Body of pancreas (tissue), 4 donors: ENCODE measurements at regions not wholly inside any gene's neighbourhood (a gene's known extent, or its start where the extent isn't known, plus 50 kb on each side); places are given as distances from the start of the nearest gene placed in this dataset.
"Not testable (repeated sequence)": the region's sequence is repeated elsewhere in the genome, so short reads cannot be mapped to it uniquely, and the experiment has no call there.

Experiments used
- ATAC-seq: fragments of 150-250 bp; one replicate; pipeline ENCODE4 v1.9.1; 2016
- DNase-seq, 4 donors: peaks; one replicate each; pipeline ENCODE4 v3.0.0-alpha.2; 2019
- H3K27ac ChIP-seq, 4 donors: fragments of 200-600 bp; sonication (generic); 1 replicate in 3 of 4; 2 replicates in 1 of 4; pipeline versions ENCODE4 v1.5.1 to v1.6.1; 2016 to 2019; ENCODE audit warnings: mild to moderate bottlenecking in 1 of 4, mixed read lengths in 1 of 4, moderate library complexity in 1 of 4
- H3K27me3 ChIP-seq, 2 donors: fragments of 200-600 bp; sonication (generic); one replicate each; pipeline ENCODE4 v1.6.0; 2016; ENCODE audit warnings: mild to moderate bottlenecking in 1 of 2
- H3K36me3 ChIP-seq, 2 donors: fragments of 200-600 bp; sonication (generic); replicated peaks in 1 of 2; 2 replicates each; pipeline ENCODE4 v1.5.1; 2016; ENCODE audit warnings: low read depth in 2 of 2; ENCODE audit not compliant: insufficient read depth in 1 of 2
- H3K4me1 ChIP-seq: fragments of 200-600 bp; sonication (generic); one replicate; pipeline ENCODE4 v1.6.0; 2016
- H3K4me3 ChIP-seq, 2 donors: fragments of 200-600 bp; sonication (generic); 1 replicate in 1 of 2; 2 replicates in 1 of 2; pipeline ENCODE4 v1.5.1; 2016 to 2019
- H3K9me3 ChIP-seq, 3 donors: fragments of 200-600 bp; sonication (generic); 1 replicate in 2 of 3; 2 replicates in 1 of 3; pipeline ENCODE4 v1.5.1; 2016
- CTCF ChIP-seq, 7 experiments: fragments of 450-650 bp in 4 of 7; fragments of 200-600 bp in 3 of 7; sonication (generic) in 3 of 7; IDR thresholded peaks; one replicate each; pipeline ENCODE4 v1.5.1; 2016 to 2019; ENCODE audit warnings: antibody characterized with exemption in 7 of 7
- POLR2A ChIP-seq, 3 donors: fragments of 450-650 bp; IDR thresholded peaks; one replicate each; pipeline ENCODE4 v1.6.1; 2016; ENCODE audit warnings: antibody characterized with exemption in 3 of 3, mild to moderate bottlenecking in 2 of 3
- WGBS, 2 donors: methylation state at CpG; one replicate each; pipeline ENCODE4 v1.1.5; 2017; 5-methylcytosine and 5-hydroxymethylcytosine counted together
- intact Hi-C: fragments of 100-400 bp; cut with DNase I; formaldehyde crosslinking; loops from one replicate; pipeline ENCODE4 v1.15.1; 2023

GRCh38 chr12:33892425-33892824, 129.9 kb upstream of the ALG10 start:
- Histone ChIP-seq H3K4me1 (no peaks in the 10 kb centered on the region), H3K4me3 (no peak overlapping the region), H3K27ac (no peak overlapping the region), H3K36me3 (no peaks in the 10 kb centered on the region), H3K9me3 (no peaks in the 10 kb centered on the region), H3K27me3 (no peaks in the 10 kb centered on the region)
- DNase-seq (no peak), ATAC-seq (no peak)
- TF ChIP-seq POLR2A (IDR thresholded peaks at IDR 0.05) (no peak), CTCF (IDR thresholded peaks at IDR 0.05) (no peak)
- 37 to 43% methylated on average over 3 of the region's 3 CpGs for WGBS, 2 donors
- intact Hi-C loops = no loop called here

GRCh38 chr12:33920460-33920859, 101.8 kb upstream of the ALG10 start:
- ATAC-seq, H3K4me3 ChIP-seq, H3K27me3 ChIP-seq, H3K4me1 ChIP-seq, intact Hi-C loops, H3K9me3 ChIP-seq, H3K36me3 ChIP-seq, DNase-seq, H3K27ac ChIP-seq: not testable (repeated sequence)
- 53 to 63% methylated on average over 4 to 5 of the region's 5 CpGs for WGBS, 2 donors

GRCh38 chr12:33926095-33926494, 96.2 kb upstream of the ALG10 start:
- 58 to 59% methylated on average over 3 of the region's 3 CpGs for WGBS, 2 donors

GRCh38 chr12:33937669-33938068, 84.6 kb upstream of the ALG10 start:
- H3K36me3 ChIP-seq, H3K27me3 ChIP-seq, H3K27ac ChIP-seq, intact Hi-C loops, H3K9me3 ChIP-seq, H3K4me3 ChIP-seq, DNase-seq, H3K4me1 ChIP-seq, ATAC-seq: not testable (repeated sequence)
- 16 to 17% methylated on average over 1 of the region's 1 CpG for WGBS, 2 donors

More at GRCh38 chr12:33926095-33926494, 96.2 kb upstream of the ALG10 start:
- H3K9me3 ChIP-seq = peaks cover 0 to under 1% (median 0%) of the 10 kb centered on the region in 3 donors
- TF ChIP-seq CTCF (IDR thresholded peaks at IDR 0.05) = no peak
- TF ChIP-seq POLR2A (IDR thresholded peaks at IDR 0.05) = no peak
- intact Hi-C loops = no loop called here
- no peaks in the 10 kb centered on the region for H3K4me1 ChIP-seq
- DNase-seq = no peak
- H3K27ac ChIP-seq = no peak overlapping the region
- no peak overlapping the region for H3K4me3 ChIP-seq
- H3K27me3 ChIP-seq = no peaks in the 10 kb centered on the region
- ATAC-seq = no peak
- H3K36me3 ChIP-seq = no peaks in the 10 kb centered on the region

GRCh38 chr12:33942172-33942571, 80.1 kb upstream of the ALG10 start:
- Histone ChIP-seq H3K27me3 (no peaks in the 10 kb centered on the region), H3K36me3 (no peaks in the 10 kb centered on the region), H3K4me3 (no peak overlapping the region), H3K27ac (no peak overlapping the region), H3K9me3 (no peaks in the 10 kb centered on the region), H3K4me1 (no peaks in the 10 kb centered on the region)
- DNase-seq (no peak), ATAC-seq (no peak)
- intact Hi-C loops = no loop called here
- TF ChIP-seq POLR2A (IDR thresholded peaks at IDR 0.05) (no peak), CTCF (IDR thresholded peaks at IDR 0.05) (no peak)
- WGBS, 2 donors = 47 to 59% methylated on average over 3 of the region's 3 CpGs

GRCh38 chr12:33944703-33945437, 77.4 kb upstream of the ALG10 start:
- intact Hi-C loops = no loop called here
- 57 to 67% methylated on average over 3 of the region's 3 CpGs for WGBS, 2 donors
- Histone ChIP-seq H3K4me3 (no peak overlapping the region), H3K36me3 (no peaks in the 10 kb centered on the region), H3K27me3 (no peaks in the 10 kb centered on the region), H3K27ac (no peak overlapping the region), H3K4me1 (no peaks in the 10 kb centered on the region), H3K9me3 (no peaks in the 10 kb centered on the region)
- TF ChIP-seq CTCF (IDR thresholded peaks at IDR 0.05) (no peak), POLR2A (IDR thresholded peaks at IDR 0.05) (no peak)
- ATAC-seq (no peak), DNase-seq (no peak)
